Cardiac fibroblast (primary cell): ENCODE measurements at regions not wholly inside any gene's neighbourhood (a gene's known extent, or its start where the extent isn't known, plus 50 kb on each side); places are given as distances from the start of the nearest gene placed in this dataset.
"Not testable (repeated sequence)": the region's sequence is repeated elsewhere in the genome, so short reads cannot be mapped to it uniquely, and the experiment has no call there.

Experiments
- DNase-seq, 2 donors: peaks; one replicate each; pipeline versions ENCODE4 v3.0.0 to v3.0.0-alpha.2; 2010; ENCODE audit warnings: low read depth in 2 of 2
- H3K4me3 ChIP-seq, 2 donors: replicated peaks in 1 of 2; 1 replicate in 1 of 2; 2 replicates in 1 of 2; pipeline ENCODE4 v1.5.1; 2011; ENCODE audit warnings: low read depth in 2 of 2, low read length in 2 of 2, mild to moderate bottlenecking in 2 of 2, moderate library complexity in 1 of 2
- TF ChIP-seq, protein P1 (sequence below): IDR thresholded peaks from one replicate; pipeline ENCODE4 v1.5.1; 2011; ENCODE audit warnings: low read depth, mild to moderate bottlenecking, low read length, inconsistent platforms

DNA sequence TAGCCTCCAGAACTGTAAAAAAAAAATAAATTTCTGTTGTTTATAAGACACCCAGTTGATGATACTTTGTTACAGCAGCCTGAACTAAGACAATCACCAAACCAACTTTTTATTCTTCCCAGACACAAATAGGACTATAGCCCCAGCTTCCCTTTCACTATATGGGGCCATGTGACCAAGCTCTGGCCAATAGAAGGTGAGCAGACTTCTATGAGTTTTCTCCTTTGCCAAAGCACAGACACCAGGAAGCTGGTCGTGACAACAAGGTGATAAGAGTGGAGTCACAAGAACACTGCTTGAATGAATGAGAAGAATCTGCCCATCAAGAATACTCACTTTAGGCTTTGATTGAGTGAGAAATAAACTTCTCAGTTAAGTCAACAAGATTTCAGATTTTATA is 217.7 kb downstream of the DEPDC1B start:
- TF ChIP-seq, protein P1, sequence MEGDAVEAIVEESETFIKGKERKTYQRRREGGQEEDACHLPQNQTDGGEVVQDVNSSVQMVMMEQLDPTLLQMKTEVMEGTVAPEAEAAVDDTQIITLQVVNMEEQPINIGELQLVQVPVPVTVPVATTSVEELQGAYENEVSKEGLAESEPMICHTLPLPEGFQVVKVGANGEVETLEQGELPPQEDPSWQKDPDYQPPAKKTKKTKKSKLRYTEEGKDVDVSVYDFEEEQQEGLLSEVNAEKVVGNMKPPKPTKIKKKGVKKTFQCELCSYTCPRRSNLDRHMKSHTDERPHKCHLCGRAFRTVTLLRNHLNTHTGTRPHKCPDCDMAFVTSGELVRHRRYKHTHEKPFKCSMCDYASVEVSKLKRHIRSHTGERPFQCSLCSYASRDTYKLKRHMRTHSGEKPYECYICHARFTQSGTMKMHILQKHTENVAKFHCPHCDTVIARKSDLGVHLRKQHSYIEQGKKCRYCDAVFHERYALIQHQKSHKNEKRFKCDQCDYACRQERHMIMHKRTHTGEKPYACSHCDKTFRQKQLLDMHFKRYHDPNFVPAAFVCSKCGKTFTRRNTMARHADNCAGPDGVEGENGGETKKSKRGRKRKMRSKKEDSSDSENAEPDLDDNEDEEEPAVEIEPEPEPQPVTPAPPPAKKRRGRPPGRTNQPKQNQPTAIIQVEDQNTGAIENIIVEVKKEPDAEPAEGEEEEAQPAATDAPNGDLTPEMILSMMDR, result no peak
- no peak for DNase-seq
- no peak overlapping the region for H3K4me3 ChIP-seq

DNA sequence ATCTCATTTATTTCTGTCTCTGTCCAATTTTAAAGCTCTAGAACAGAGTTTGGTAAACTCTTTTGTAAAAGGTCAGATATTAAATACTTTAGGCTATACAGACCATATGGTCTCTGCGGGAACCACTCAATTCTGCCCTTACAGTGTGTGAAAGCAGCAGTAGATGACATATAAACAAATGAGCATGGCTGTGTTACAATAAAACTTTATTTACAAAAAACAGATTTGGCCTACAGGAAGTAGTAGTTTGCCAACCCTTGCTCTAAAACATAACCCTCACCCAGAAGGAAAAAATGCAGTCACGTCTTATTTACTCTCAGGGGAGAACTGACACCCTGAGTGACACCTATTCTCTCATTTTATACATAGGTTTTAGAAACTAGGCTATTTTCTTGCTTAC is 220.4 kb downstream of the DEPDC1B start:
- TF ChIP-seq, protein P1, result no peak
- DNase-seq, result no peak
- H3K4me3 ChIP-seq, result no peak overlapping the region

DNA sequence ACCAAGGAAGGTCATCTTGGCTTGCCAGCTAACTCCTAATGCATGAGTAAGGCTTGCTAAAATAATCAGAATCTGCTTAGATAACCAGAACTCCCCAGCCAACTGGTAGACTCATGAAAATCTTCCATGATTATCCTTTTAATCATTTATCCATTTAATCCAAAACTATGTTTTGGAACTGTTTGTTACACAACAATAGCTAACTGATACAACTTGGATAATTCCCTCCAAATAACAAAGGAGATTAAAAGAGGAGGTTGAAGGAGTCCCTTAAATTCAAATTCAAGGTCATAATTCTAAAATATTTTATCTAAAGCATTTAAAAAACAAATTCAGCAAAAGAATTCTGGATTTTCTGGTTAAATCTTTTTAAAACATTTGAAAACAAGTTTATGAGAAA is 222.1 kb downstream of the DEPDC1B start:
- TF ChIP-seq, protein P1, result no peak
- DNase-seq, result no peak
- no peak overlapping the region for H3K4me3 ChIP-seq

DNA sequence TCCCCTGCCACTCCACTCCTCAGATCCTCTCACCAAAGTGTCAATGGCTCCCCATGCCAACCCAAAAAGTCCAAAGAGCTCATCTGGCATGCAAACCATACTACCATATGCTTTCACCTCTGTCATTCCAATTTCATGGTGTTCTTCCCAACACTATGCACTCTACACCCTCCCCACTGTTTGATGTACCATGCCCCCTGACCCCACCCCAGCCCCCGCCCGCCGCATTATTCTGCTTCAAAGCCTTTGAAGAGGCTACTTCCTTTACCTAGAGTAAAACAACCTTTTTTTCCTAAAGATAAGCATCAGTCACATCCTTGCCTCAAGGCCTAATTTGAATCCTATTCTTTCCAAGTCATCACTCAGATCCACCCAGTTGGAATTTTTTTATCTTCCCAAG is 226.3 kb downstream of the DEPDC1B start:
- H3K4me3 ChIP-seq, result no peak overlapping the region
- no peak for DNase-seq
- TF ChIP-seq, protein P1, result no peak

DNA sequence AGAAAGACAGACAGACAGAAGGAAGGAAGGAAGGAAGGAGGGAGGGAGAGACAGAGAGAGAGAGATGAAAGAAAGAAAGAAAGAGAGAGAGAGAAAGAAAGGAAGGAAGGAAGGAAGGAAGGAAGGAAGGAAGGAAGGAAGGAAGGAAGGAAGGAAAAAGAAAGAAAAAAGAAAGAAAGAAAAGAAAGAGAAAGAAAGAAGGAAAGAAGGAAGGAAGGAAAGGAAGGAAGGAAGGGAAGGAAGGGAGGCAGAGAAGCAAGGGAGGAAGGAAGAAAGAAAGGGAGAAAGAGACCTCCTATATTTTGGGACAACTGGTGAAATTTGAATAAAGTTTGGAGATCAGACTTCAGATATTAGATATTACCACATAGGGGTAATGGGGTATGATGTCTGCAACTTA is 226.9 kb downstream of the DEPDC1B start:
- not testable (repeated sequence) for DNase-seq, H3K4me3 ChIP-seq

DNA sequence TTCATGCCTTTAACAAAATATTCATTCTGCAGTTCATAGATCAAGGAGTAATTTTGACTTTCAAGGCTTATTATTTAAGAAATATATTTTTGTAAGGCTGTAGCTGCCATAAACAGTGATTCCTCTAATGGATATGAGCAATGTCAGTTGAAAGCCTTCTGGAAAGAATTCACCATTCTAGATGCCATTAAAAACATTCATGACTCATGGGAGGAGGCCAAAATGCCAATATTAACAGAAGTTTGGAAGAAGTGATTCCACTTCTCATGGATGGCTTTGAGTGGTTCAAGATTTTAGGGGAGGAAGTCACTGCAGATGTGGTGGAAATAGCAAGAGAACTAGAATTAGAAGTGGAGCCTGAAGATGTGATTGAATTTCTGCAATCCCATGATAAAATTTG is 229.1 kb downstream of the DEPDC1B start:
- H3K4me3 ChIP-seq, result no peak overlapping the region
- DNase-seq, result no peak
- TF ChIP-seq, protein P1, result no peak

DNA sequence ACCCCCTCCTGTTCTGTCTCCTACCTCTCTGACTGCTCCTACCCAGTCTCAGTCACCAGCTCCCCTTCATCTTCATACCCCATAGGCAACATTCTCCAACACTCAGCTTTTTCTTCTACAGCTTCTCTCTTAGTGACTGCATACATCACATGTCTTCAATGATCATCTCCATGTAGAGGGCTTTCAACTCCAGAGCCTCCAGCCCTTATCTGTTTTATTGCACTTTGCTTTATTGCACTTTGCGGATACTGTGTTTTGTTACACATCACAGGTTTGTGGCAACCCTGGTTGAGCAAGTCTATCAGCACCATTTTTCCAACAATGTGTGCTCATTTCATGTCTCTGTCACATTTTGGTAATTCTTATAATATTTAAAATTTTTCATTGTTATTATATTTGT is 230.7 kb downstream of the DEPDC1B start:
- TF ChIP-seq, protein P1, result no peak
- no peak overlapping the region for H3K4me3 ChIP-seq
- no peak for DNase-seq
